GM23338 (cell line): ENCODE measurements at regions not wholly inside any gene's neighbourhood (a gene's known extent, or its start where the extent isn't known, plus 50 kb on each side); places are given as distances from the start of the nearest gene placed in this dataset.

Experiments
- ATAC-seq: fragments of 200-7000 bp; cut with Tn5 transposase; 3 replicates; pipeline ENCODE4 v1.9.1; 2020
- DNase-seq: peaks from one replicate; pipeline ENCODE4 v3.0.0-alpha.2; 2015; ENCODE audit warnings: low spot score
- H2AFZ ChIP-seq: fragments of 200-600 bp; sonication (generic); 2 replicates; pipeline ENCODE4 v1.8.0; 2016; ENCODE audit warnings: antibody characterized with exemption, mild to moderate bottlenecking, moderate library complexity
- H3F3A ChIP-seq: fragments of 200-600 bp; sonication (generic); replicated peaks from 2 replicates; pipeline ENCODE4 v1.8.0; 2017; ENCODE audit warnings: antibody characterized with exemption, mixed run types, low read depth
- H3K27ac ChIP-seq: fragments of 200-600 bp; sonication (generic); 2 replicates; pipeline ENCODE4 v1.6.1; 2016; ENCODE audit warnings: low read depth
- H3K27me3 ChIP-seq: fragments of 200-600 bp; sonication (generic); 2 replicates; pipeline ENCODE4 v1.8.0; 2016; ENCODE audit warnings: mild to moderate bottlenecking, mixed run types, moderate library complexity; ENCODE audit not compliant: insufficient read depth
- H3K36me3 ChIP-seq: fragments of 200-600 bp; sonication (generic); 2 replicates; pipeline ENCODE4 v1.8.0; 2016; ENCODE audit warnings: mild to moderate bottlenecking; ENCODE audit not compliant: insufficient read depth
- H3K4me1 ChIP-seq: fragments of 200-600 bp; sonication (generic); 2 replicates; pipeline ENCODE4 v1.8.0; 2016; ENCODE audit warnings: mild to moderate bottlenecking, moderate library complexity; ENCODE audit not compliant: insufficient read depth
- H3K4me2 ChIP-seq: fragments of 200-600 bp; sonication (generic); 2 replicates; pipeline ENCODE4 v1.7.1; 2017; ENCODE audit warnings: mixed run types
- H3K4me3 ChIP-seq: fragments of 200-600 bp; sonication (generic); 2 replicates; pipeline ENCODE4 v1.6.1; 2016; ENCODE audit warnings: mixed run types
- H3K79me2 ChIP-seq: fragments of 200-600 bp; sonication (generic); replicated peaks from 2 replicates; pipeline ENCODE4 v1.8.0; 2017; ENCODE audit warnings: mild to moderate bottlenecking; ENCODE audit not compliant: insufficient read depth
- H3K9me2 ChIP-seq: fragments of 200-600 bp; sonication (generic); 2 replicates; pipeline ENCODE4 v1.8.0; 2017; ENCODE audit not compliant: insufficient read depth
- H4K20me1 ChIP-seq: fragments of 200-600 bp; sonication (generic); replicated peaks from 2 replicates; pipeline ENCODE4 v1.8.0; 2017; ENCODE audit warnings: mild to moderate bottlenecking; ENCODE audit not compliant: insufficient read depth
- H3K27ac Mint-ChIP-seq: 2 replicates; pipeline ENCODE4 v1.8.0; 2020; ENCODE audit warnings: inconsistent platforms, mild to moderate bottlenecking, moderate library complexity, mixed read lengths
- H3K27me3 Mint-ChIP-seq: 3 replicates; pipeline ENCODE4 v1.8.0; 2022; ENCODE audit warnings: low read depth, mild to moderate bottlenecking, moderate library complexity, mixed read lengths, inconsistent platforms; ENCODE audit not compliant: insufficient read depth, poor library complexity
- H3K36me3 Mint-ChIP-seq: 3 replicates; pipeline ENCODE4 v1.8.0; 2021; ENCODE audit warnings: low read depth, mild to moderate bottlenecking, inconsistent platforms, moderate library complexity, mixed read lengths
- H3K4me1 Mint-ChIP-seq: 3 replicates; pipeline ENCODE4 v1.8.0; 2020; ENCODE audit warnings: mild to moderate bottlenecking, inconsistent platforms, mixed read lengths
- H3K4me3 Mint-ChIP-seq: 3 replicates; pipeline ENCODE4 v1.8.0; 2021; ENCODE audit warnings: moderate library complexity, mild to moderate bottlenecking, inconsistent platforms, mixed read lengths
- H3K9me3 Mint-ChIP-seq: 3 replicates; pipeline ENCODE4 v1.8.0; 2020; ENCODE audit warnings: moderate library complexity, mild to moderate bottlenecking, inconsistent platforms, mixed read lengths
- CREB1 ChIP-seq: fragments of 250-450 bp; sonication (Bioruptor Pico); IDR thresholded peaks from 2 replicates; pipeline ENCODE4 v1.5.0; 2020; ENCODE audit warnings: low read depth, mild to moderate bottlenecking, moderate library complexity
- CTCF ChIP-seq, 2 experiments: fragments of 200-600 bp in 1 of 2; sonication (generic) in 1 of 2; conservative IDR thresholded peaks; 2 replicates each; pipeline versions ENCODE4 v1.5.1 to v1.6.1; 2016 to 2017; ENCODE audit warnings: antibody characterized with exemption in 2 of 2, low read depth in 2 of 2, mild to moderate bottlenecking in 2 of 2, moderate library complexity in 1 of 2
- ETS1 ChIP-seq: IDR thresholded peaks from 2 replicates; pipeline ENCODE4 v1.6.1; 2016; ENCODE audit warnings: antibody characterized with exemption
- EZH2 ChIP-seq: fragments of 200-600 bp; sonication (generic); IDR thresholded peaks from one replicate; pipeline ENCODE4 v1.8.0; 2017; ENCODE audit warnings: antibody characterized with exemption, mild to moderate bottlenecking, low read depth; ENCODE audit not compliant: unreplicated experiment
- EZH2phosphoT487 ChIP-seq: fragments of 200-600 bp; sonication (generic); IDR thresholded peaks from one replicate; pipeline ENCODE4 v1.8.1; 2018; ENCODE audit warnings: antibody characterized with exemption; ENCODE audit not compliant: unreplicated experiment
- JUNB ChIP-seq: IDR thresholded peaks from one replicate; pipeline ENCODE4 v1.6.1; 2016; ENCODE audit warnings: antibody characterized with exemption; ENCODE audit not compliant: unreplicated experiment
- NANOG ChIP-seq: IDR thresholded peaks from 2 replicates; pipeline ENCODE4 v1.6.1; 2016; ENCODE audit warnings: antibody characterized with exemption, borderline replicate concordance
- POLR2AphosphoS5 ChIP-seq: IDR thresholded peaks from 2 replicates; pipeline ENCODE4 v1.6.1; 2016; ENCODE audit warnings: antibody characterized with exemption, low read depth
- REST ChIP-seq: IDR thresholded peaks from one replicate; pipeline ENCODE4 v1.6.1; 2018; ENCODE audit warnings: antibody characterized with exemption; ENCODE audit not compliant: unreplicated experiment
- STAT1 ChIP-seq: IDR thresholded peaks from one replicate; pipeline ENCODE4 v1.6.1; 2016; ENCODE audit warnings: antibody characterized with exemption; ENCODE audit not compliant: unreplicated experiment
- ZNF114 ChIP-seq: fragments of 250-450 bp; sonication (Bioruptor Pico); IDR thresholded peaks from 2 replicates; pipeline ENCODE4 v1.5.0; 2020; ENCODE audit warnings: mild to moderate bottlenecking, moderate library complexity
- ZNF331 ChIP-seq: fragments of 250-450 bp; sonication (Bioruptor Pico); IDR thresholded peaks from 2 replicates; pipeline ENCODE4 v1.5.0; 2020; ENCODE audit warnings: low read depth, mild to moderate bottlenecking, moderate library complexity
- ZNF462 ChIP-seq: fragments of 250-450 bp; sonication (Bioruptor Pico); IDR thresholded peaks from 2 replicates; pipeline ENCODE4 v1.5.0; 2020; ENCODE audit warnings: mild to moderate bottlenecking, moderate library complexity

- DNase-seq = no peak
- H3K27ac ChIP-seq = no peak overlapping the region
- H3K4me2 ChIP-seq = no peak overlapping the region
- H3K4me1 ChIP-seq = peaks cover 4% of the 10 kb centered on the region
- no peaks in the 10 kb centered on the region for H3K9me2 ChIP-seq
- H3K4me3 Mint-ChIP-seq = no peak overlapping the region
- TF ChIP-seq ZNF462 (CRISPR knock-in tag) (no peak), CTCF (conservative IDR thresholded peaks at IDR 0.05; ENCODE audit: low read depth in 2 of 2) (no peak), CREB1 (CRISPR knock-in tag) (no peak), JUNB (no peak), EZH2 (no peak), ZNF331 (no peak), EZH2phosphoT487 (no peak), REST (no peak), NANOG (no peak), ETS1 (no peak), STAT1 (no peak), POLR2AphosphoS5 (no peak), ZNF114 (CRISPR knock-in tag) (no peak)
- no peaks in the 10 kb centered on the region for H3K27me3 ChIP-seq
- no peaks in the 10 kb centered on the region for H4K20me1 ChIP-seq
- H3K79me2 ChIP-seq = no peaks in the 10 kb centered on the region
- peaks cover 4% of the 10 kb centered on the region for H3K4me1 Mint-ChIP-seq
- H3K27me3 Mint-ChIP-seq = peaks cover 3% of the 10 kb centered on the region
- H3K9me3 Mint-ChIP-seq = peaks cover 3% of the 10 kb centered on the region; the same call in 1 of the 3 replicates
- H3K36me3 Mint-ChIP-seq = no peaks in the 10 kb centered on the region
- no peak for ATAC-seq
- no peaks in the 10 kb centered on the region for H3F3A ChIP-seq
- no peak overlapping the region for H3K4me3 ChIP-seq
- no peak overlapping the region; the same call in 1 of the 2 replicates for H3K27ac Mint-ChIP-seq
- peak overlapping the region; percentile 88 for H2AFZ ChIP-seq
- H3K36me3 ChIP-seq = no peaks in the 10 kb centered on the region
Measured at GRCh38 chr5:110894805-110895204, 156.0 kb downstream of the SLC25A46 start.
